ENCODE measurements at regions not wholly inside any gene's neighbourhood (a gene's known extent, or its start where the extent isn't known, plus 50 kb on each side); places are given as distances from the start of the nearest gene placed in this dataset.

DNA sequence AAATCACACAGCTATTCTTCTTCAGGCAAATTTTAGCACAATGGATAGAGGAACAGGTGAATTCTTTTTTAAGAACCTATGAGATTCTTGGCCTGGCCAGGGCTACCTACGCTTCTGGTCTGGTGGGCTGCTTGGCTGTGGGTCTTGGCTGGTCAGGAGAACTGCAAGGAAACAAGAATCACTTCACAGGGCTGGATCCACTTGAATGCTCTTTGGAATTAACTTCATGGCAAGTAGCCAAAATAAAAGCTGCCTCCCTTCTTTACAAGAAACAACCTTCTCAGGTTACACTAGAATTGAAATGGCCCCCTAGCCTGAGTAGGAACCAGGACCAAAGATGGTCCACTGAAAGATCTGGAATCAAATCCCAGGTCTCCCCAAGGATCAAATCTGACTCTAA lies 519.1 kb downstream of the IQCM start:
- no peak for DNase-seq
- peaks cover 0 to 4% (median 0%) of the 10 kb centered on the region in 7 donors for H3K9me3 Mint-ChIP-seq
- H3K27me3 Mint-ChIP-seq = no peaks in the 10 kb centered on the region
- ATAC-seq (ENCODE audit: low read depth in 2 of 2) = no peak
- no peaks in the 10 kb centered on the region for H3K4me1 Mint-ChIP-seq
- no peak overlapping the region for H3K27ac Mint-ChIP-seq
- H3K4me3 Mint-ChIP-seq = no peak overlapping the region
- H3K36me3 Mint-ChIP-seq = no peaks in the 10 kb centered on the region

DNA sequence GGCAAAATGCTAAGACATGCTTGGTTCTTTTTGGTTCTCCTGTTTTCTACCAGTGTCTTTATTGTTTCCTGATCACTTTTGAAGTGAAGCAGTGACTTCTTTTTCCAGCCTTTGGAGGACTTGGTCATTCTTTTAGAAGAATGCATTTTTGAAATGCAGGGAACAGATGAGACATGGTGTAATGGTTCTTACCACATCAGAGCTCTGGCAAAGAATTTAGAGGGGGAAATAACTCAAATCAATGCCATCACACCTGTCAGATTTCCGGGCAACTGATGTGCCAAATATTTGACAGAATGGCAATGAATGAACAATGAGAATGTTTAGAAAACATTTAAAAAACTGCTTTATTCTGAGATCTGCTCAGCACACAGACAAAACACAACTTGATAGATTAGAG lies 519.6 kb downstream of the IQCM start:
- no peaks in the 10 kb centered on the region for H3K36me3 Mint-ChIP-seq
- no peak overlapping the region for H3K27ac Mint-ChIP-seq
- no peaks in the 10 kb centered on the region for H3K27me3 Mint-ChIP-seq
- H3K9me3 Mint-ChIP-seq = peaks cover 0 to 4% (median 0%) of the 10 kb centered on the region in 7 donors
- no peak overlapping the region for H3K4me3 Mint-ChIP-seq
- ATAC-seq (ENCODE audit: low read depth in 2 of 2) (no peak), DNase-seq (no peak)
- H3K4me1 Mint-ChIP-seq = no peaks in the 10 kb centered on the region

DNA sequence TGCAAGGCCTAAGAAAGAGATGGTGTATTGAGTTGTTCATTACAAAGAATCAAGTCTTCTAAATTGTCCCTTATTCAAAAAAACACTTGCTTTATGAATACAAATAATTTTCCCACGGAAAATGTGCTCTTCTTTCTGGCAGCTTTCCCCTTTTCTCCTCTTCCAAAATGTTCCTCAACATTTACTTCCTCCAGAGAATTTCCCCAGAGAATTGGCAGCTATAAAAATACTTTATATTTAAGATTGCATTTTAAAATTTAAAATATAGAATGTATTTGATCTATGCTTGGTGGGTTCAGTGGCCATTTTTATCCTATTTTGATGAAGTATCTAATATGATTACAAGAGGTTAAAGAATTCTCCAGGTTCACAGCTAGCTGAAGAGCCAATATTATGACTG lies 521.0 kb downstream of the IQCM start:
- Mint-ChIP-seq H3K36me3 (no peaks in the 10 kb centered on the region), H3K27me3 (no peaks in the 10 kb centered on the region), H3K9me3 (no peaks in the 10 kb centered on the region), H3K4me1 (no peaks in the 10 kb centered on the region), H3K27ac (no peak overlapping the region), H3K4me3 (no peak overlapping the region)
- DNase-seq (no peak), ATAC-seq (ENCODE audit: low read depth in 2 of 2) (no peak)

DNA sequence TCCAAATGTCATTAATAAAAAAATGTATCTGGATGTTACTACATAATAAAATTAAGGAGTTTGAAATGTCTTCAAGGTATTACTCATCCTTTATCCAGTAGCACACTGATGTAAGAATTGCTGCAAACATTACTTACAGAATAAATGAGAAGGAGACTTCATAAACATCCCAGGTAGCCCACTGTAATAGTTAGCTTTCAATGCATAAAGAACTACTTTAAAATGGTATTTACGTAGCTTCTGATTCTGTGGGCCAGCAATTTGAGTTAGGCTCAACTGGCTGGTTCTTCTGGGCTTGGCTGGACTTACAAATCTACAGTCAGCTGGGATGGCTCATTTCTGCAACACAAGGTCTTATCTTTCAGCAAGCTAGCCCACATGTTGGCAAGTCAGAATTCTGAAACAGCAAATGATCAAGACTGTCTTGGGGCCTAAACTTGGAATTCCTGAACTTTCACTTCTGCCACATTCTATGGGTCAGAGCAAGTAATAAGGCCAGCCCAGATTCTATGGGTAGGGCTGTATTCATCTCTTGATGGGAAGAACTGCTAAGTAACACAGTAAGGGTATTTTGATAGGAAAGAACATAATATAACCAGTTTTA lies 522.5 kb downstream of the IQCM start:
- no peak for ATAC-seq (ENCODE audit: low read depth in 2 of 2)
- H3K27me3 Mint-ChIP-seq = no peaks in the 10 kb centered on the region

DNA sequence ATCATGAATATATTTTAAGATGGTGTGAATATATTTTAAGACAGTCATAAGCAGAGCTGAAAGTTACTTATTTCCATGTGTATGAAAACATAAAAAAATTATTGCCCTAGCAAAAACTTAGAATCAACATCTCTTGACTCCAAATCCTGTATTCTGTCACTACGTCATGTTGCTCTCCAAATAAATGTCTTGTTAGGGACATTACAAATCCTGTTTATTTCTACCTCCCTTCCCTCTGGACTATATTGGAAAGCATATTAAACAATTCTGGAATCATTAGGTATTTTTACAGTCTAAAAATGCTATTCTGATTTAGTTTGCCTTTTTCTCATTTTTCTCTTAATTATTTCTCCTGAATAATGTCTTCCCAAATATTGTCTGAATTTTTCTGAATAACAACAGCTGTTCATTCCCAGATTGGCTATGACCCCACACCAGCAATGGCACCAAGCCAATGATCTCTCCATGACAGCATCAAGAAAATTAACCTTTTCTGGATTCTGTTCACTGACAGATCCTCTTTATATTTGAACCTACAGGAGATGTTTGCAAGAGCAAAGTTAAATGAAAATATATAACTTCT lies 523.1 kb downstream of the IQCM start:
- Mint-ChIP-seq H3K27ac (no peak overlapping the region), H3K4me3 (no peak overlapping the region), H3K9me3 (peaks cover 0 to 8% (median 0%) of the 10 kb centered on the region in 7 donors), H3K36me3 (no peaks in the 10 kb centered on the region), H3K27me3 (no peaks in the 10 kb centered on the region), H3K4me1 (no peaks in the 10 kb centered on the region)
- no peak for DNase-seq
- ATAC-seq (ENCODE audit: low read depth in 2 of 2) = no peak

More for the DNA sequence above, 522.5 kb downstream of the IQCM start:
- Mint-ChIP-seq H3K36me3 (no peaks in the 10 kb centered on the region), H3K4me1 (no peaks in the 10 kb centered on the region), H3K4me3 (no peak overlapping the region), H3K9me3 (peaks cover 0 to 1% (median 0%) of the 10 kb centered on the region in 7 donors), H3K27ac (no peak overlapping the region)
- no peak for DNase-seq

DNA sequence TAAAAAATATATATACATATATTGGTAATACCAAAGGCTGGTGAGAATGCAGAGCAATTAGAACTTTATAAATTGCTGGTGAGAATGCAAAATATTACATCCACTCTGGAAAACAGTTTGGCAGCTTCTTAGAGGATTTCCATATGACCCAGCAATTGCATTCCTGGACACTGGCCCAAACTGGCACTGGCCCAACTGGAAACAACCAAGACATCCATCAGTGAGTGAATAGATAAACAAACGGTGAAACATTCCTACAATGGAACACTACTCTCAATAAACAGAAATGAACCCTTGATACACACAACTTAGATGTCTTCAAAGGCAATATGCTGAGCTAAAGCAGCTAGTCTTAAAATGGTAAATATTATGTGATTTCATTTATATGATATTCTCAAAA lies 524.2 kb downstream of the IQCM start:
- no peaks in the 10 kb centered on the region for H3K27me3 Mint-ChIP-seq
- DNase-seq (no peak), ATAC-seq (ENCODE audit: low read depth in 2 of 2) (no peak)
- H3K4me1 Mint-ChIP-seq = no peaks in the 10 kb centered on the region
- H3K27ac Mint-ChIP-seq = no peak overlapping the region
- H3K9me3 Mint-ChIP-seq = peaks cover 0 to 11% (median 0%) of the 10 kb centered on the region in 7 donors
- no peaks in the 10 kb centered on the region for H3K36me3 Mint-ChIP-seq
- H3K4me3 Mint-ChIP-seq = no peak overlapping the region

DNA sequence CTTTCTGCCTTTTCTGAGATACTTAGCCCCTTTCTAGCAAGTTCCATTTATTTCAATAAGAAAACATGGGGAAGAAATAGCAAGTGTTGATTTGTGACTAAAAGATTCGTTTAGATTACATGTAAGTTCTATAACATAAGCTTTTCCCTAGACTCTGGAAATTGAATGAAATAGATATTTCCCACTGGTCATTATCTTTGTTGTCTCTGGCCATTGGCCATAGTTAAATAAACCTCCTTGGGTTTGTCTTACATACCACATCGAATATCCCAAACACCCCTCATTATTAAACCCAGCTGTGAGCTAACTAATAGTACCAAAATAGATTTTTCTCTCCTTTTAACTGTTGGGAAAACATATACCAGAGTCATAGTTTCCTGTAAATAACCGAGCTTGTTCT lies 534.8 kb downstream of the IQCM start:
- ATAC-seq (ENCODE audit: low read depth in 2 of 2) (no peak), DNase-seq (no peak)
- Mint-ChIP-seq H3K4me1 (no peaks in the 10 kb centered on the region), H3K27me3 (no peaks in the 10 kb centered on the region), H3K9me3 (no peaks in the 10 kb centered on the region), H3K27ac (no peak overlapping the region), H3K4me3 (no peak overlapping the region), H3K36me3 (no peaks in the 10 kb centered on the region)

DNA sequence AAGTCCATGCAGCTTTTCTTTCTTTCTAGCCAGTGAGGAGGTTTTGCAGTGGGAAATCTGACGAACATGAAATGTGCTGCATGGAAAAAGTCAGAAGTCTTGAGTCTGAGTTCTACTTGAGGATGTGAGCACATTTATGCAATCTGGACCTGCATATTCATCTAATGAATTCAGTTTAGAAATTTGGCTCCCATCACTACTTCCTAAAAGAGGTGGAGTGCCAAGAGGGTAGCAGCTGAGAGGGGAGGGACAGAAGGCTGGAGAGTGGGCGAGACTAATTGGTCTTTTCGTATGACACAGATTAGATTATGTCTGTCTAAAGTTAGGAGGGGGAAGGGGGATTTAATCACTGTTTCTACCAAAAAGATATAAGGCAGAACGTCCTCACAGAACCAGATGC lies 535.9 kb downstream of the IQCM start:
- H3K36me3 Mint-ChIP-seq = no peaks in the 10 kb centered on the region
- H3K27ac Mint-ChIP-seq = no peak overlapping the region
- ATAC-seq (ENCODE audit: low read depth in 2 of 2) = no peak
- no peaks in the 10 kb centered on the region for H3K4me1 Mint-ChIP-seq
- no peaks in the 10 kb centered on the region for H3K27me3 Mint-ChIP-seq
- no peak overlapping the region for H3K4me3 Mint-ChIP-seq
- DNase-seq = no peak
- peaks cover 0 to 5% (median 0%) of the 10 kb centered on the region in 7 donors for H3K9me3 Mint-ChIP-seq

DNA sequence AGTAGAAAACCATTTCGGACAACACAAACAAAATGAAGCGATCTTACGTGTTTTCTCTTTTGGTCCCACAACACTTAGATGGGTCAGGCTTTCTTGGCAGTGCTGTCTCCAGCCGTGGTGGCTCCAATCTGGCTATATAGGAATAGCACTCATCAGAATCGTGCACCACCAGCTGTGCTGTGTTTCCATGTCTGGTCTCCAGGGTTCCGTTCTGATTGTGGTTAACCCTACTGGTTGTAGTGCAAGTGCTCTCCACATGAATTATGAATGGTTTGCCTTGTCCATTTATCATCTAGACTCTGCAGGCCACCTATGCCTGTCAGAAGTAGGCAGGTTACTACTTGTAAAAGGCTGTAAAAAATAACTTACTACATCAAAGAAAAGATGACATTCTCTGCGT lies 536.3 kb downstream of the IQCM start:
- no peak for DNase-seq
- ATAC-seq (ENCODE audit: low read depth in 2 of 2) = no peak
- H3K36me3 Mint-ChIP-seq = no peaks in the 10 kb centered on the region
- H3K9me3 Mint-ChIP-seq = peaks cover 0 to 5% (median 0%) of the 10 kb centered on the region in 7 donors
- no peak overlapping the region for H3K4me3 Mint-ChIP-seq
- no peaks in the 10 kb centered on the region for H3K27me3 Mint-ChIP-seq
- H3K27ac Mint-ChIP-seq = no peak overlapping the region
- H3K4me1 Mint-ChIP-seq = no peaks in the 10 kb centered on the region

DNA sequence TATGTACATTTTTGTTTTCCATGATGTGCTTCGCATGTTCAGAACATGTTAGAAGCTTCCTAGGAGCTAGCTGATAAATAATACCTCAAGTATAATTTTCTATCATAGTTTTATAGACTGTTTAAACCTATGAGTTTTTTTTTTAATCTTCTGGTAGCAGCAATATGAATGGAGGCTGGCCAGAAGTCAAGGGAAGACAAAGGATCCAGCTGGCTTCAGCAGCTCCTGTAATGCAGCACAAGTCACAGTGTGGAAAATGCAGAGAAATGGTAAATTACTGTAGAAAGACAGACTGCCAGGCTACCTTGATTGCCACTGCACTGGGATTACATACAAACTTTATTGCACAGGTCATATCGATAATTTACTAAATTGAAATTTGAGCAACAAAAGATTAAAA lies 537.9 kb downstream of the IQCM start:
- Mint-ChIP-seq H3K27ac (no peak overlapping the region), H3K9me3 (peaks cover 0 to 5% (median 0%) of the 10 kb centered on the region in 7 donors), H3K4me3 (no peak overlapping the region), H3K27me3 (no peaks in the 10 kb centered on the region), H3K36me3 (no peaks in the 10 kb centered on the region), H3K4me1 (no peaks in the 10 kb centered on the region)
- DNase-seq (no peak), ATAC-seq (ENCODE audit: low read depth in 2 of 2) (no peak)

DNA sequence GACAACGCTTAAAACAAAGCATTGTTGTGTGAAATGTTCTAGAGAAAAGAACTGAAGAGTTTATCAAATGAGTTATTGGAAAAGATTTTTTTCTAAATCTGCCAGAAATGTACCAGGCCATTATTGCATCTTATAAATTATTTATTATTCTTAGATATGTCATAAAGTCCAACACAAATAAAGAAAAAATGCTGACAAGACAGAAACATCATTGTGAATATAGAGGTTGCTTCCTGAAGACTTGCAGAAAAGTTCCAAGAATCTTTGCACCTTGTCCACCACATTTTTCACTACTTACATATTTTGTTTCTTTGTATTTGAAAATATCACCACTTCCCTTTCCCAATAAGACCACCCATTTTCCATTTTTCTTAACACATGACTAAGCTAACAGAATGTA lies 545.8 kb downstream of the IQCM start:
- no peaks in the 10 kb centered on the region for H3K36me3 Mint-ChIP-seq
- peaks cover 0 to 6% (median 0%) of the 10 kb centered on the region in 7 donors for H3K9me3 Mint-ChIP-seq
- no peak overlapping the region for H3K27ac Mint-ChIP-seq
- peaks cover 0 to 6% (median 3%) of the 10 kb centered on the region in 3 donors for H3K27me3 Mint-ChIP-seq
- DNase-seq (no peak), ATAC-seq (ENCODE audit: low read depth in 2 of 2) (no peak)
- H3K4me1 Mint-ChIP-seq = no peaks in the 10 kb centered on the region
- no peak overlapping the region for H3K4me3 Mint-ChIP-seq

DNA sequence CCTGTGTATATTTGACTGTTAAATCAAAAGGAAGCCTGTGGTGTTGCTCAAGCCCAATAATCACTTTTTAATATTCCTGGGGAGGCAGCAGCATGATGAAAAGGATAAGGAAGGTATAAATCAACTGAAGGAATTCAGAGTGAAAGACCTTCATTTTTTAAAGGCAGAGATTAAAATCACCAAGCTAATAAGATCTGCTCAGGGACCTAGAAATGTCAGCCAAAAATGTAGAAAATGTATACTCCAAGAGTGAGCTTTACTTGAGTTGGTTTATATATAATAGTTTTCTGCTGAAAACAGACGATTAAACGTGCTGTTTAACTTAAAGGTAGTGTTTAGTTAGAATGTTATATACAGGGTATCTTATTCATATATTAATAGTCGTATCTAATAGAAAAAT lies 549.3 kb downstream of the IQCM start:
- Mint-ChIP-seq H3K9me3 (peaks cover 0 to 2% (median 0%) of the 10 kb centered on the region in 7 donors), H3K27me3 (peaks cover 0 to 4% (median 0%) of the 10 kb centered on the region in 3 donors), H3K36me3 (no peaks in the 10 kb centered on the region), H3K4me3 (no peak overlapping the region), H3K27ac (no peak overlapping the region), H3K4me1 (no peaks in the 10 kb centered on the region)
- ATAC-seq (ENCODE audit: low read depth in 2 of 2) = no peak
- no peak for DNase-seq

DNA sequence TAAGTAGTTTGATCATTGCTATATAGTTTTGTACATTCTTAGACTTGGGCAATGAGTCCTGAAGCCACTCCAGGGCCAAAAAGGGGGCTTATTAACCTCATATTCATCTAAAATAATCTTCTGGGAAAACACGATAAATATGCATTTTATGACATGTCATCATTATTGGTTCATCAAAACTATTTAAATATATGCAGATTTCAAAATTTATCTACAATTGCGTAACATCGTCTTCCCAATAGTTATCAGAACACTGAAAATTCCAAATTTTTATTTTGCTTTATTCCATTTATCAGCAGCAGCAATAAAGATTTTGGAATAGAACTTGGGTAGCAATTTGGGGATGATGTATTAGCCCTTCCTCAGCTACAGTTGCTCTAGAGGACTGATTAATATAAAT lies 550.0 kb downstream of the IQCM start:
- Mint-ChIP-seq H3K27ac (no peak overlapping the region), H3K36me3 (no peaks in the 10 kb centered on the region), H3K9me3 (peaks cover 0 to 2% (median 0%) of the 10 kb centered on the region in 7 donors), H3K27me3 (peaks cover 0 to 4% (median 0%) of the 10 kb centered on the region in 3 donors), H3K4me3 (no peak overlapping the region), H3K4me1 (no peaks in the 10 kb centered on the region)
- ATAC-seq (ENCODE audit: low read depth in 2 of 2) = no peak
- no peak for DNase-seq

DNA sequence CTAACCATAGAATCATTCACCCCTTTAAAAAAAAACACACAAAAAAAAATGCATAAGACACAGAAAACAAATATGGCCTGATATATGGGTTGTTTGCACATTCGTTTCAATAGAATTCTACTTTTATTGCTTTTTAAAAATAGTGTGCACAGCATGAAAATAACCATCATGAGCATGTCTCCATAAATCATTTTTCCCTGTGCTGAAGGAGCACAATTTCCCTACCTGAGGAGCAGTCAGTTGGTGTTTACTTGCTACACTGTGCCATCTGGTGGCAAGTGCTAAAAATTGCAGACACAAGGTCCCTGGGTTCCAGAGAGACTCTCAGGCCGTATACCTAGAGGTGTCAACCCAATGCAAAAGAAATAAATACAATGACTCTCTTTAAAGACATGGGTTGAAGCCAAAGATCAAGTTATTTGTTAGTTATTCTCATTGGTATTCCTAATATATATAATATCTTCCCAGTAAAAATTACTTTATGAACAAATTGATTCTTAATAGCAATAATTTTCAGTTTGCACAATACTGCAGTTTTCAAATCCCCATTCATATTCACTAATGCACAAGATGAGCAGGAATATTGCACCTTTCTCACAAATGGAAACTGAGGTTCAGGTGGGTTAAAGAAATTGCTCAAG lies 551.4 kb downstream of the IQCM start:
- no peak overlapping the region for H3K27ac Mint-ChIP-seq
- no peak for ATAC-seq (ENCODE audit: low read depth in 2 of 2)
- H3K27me3 Mint-ChIP-seq = peaks cover 0 to 4% (median 0%) of the 10 kb centered on the region in 3 donors
- peaks cover 0 to 2% (median 0%) of the 10 kb centered on the region in 7 donors for H3K9me3 Mint-ChIP-seq
- no peaks in the 10 kb centered on the region for H3K4me1 Mint-ChIP-seq
- peak; percentile 4 for DNase-seq
- H3K36me3 Mint-ChIP-seq = no peaks in the 10 kb centered on the region
- H3K4me3 Mint-ChIP-seq = no peak overlapping the region

All from naive B cell (primary cell).